Activated CD4-positive, alpha-beta T cell treated with anti-CD3 and anti-CD28 coated beads, Interleukin-2, Interleukin-6, amounts not matched to agents 100 ng/mL and 50 ng/mL, durations not matched to agents 16 hours and 8 hours (primary cell): ENCODE measurements at regions not wholly inside any gene's neighbourhood (a gene's known extent, or its start where the extent isn't known, plus 50 kb on each side); places are given as distances from the start of the nearest gene placed in this dataset.
"Not testable (repeated sequence)": the region's sequence is repeated elsewhere in the genome, so short reads cannot be mapped to it uniquely, and the experiment has no call there.

Source experiments
- DNase-seq: peaks from one replicate; pipeline ENCODE4 v3.0.0-alpha.2; 2020

- DNase-seq = not testable (repeated sequence)
These were observed 134.5 kb downstream of the NPIPB11 start for GRCh38 chr16:29271721-29272675.

- DNase-seq = not testable (repeated sequence)
These were observed 135.6 kb downstream of the NPIPB11 start for GRCh38 chr16:29270923-29271322.

GRCh38 chr16:29270033-29270432 is 136.5 kb downstream of the NPIPB11 start:
- not testable (repeated sequence) for DNase-seq

- not testable (repeated sequence) for DNase-seq
These were observed 137.2 kb downstream of the NPIPB11 start for GRCh38 chr16:29269192-29269811.

- not testable (repeated sequence) for DNase-seq
These were observed 137.7 kb downstream of the NPIPB11 start for GRCh38 chr16:29268785-29269191.

GRCh38 chr16:29268348-29268747 is 138.2 kb downstream of the NPIPB11 start:
- not testable (repeated sequence) for DNase-seq

- DNase-seq = not testable (repeated sequence)
These were observed 138.6 kb downstream of the NPIPB11 start for GRCh38 chr16:29267891-29268290.

DNA sequence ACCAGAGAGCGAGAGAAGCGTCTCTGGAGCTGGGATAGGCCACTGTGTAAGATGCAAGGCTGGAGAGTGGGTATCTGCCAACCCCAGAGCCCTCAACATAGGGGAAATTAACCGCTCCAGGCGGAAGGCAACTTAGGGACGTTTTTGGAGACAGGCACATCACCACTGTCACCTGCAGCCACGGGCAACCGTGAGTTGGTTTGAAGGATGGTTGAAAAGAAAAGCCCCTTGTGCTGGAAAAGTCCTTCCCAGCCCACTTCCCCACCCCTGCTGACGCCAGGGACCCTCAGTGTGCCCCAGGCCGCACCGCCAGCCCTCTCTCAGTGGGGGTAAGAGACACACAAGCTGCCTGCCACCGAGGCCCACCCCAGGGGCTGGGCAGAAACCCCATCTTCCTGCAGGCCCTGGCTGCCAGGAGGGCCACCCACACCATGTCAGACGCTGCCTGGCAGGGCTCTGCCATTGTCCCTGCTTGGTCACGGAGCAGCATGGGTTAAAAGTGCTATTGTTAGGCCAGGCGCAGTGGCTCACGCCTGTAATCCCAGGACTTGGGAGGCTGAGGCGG is 139.4 kb downstream of the NPIPB11 start:
- DNase-seq = not testable (repeated sequence)

- DNase-seq = peak; percentile 37
These were observed 139.9 kb downstream of the NPIPB11 start for GRCh38 chr16:29266612-29267011.

DNA sequence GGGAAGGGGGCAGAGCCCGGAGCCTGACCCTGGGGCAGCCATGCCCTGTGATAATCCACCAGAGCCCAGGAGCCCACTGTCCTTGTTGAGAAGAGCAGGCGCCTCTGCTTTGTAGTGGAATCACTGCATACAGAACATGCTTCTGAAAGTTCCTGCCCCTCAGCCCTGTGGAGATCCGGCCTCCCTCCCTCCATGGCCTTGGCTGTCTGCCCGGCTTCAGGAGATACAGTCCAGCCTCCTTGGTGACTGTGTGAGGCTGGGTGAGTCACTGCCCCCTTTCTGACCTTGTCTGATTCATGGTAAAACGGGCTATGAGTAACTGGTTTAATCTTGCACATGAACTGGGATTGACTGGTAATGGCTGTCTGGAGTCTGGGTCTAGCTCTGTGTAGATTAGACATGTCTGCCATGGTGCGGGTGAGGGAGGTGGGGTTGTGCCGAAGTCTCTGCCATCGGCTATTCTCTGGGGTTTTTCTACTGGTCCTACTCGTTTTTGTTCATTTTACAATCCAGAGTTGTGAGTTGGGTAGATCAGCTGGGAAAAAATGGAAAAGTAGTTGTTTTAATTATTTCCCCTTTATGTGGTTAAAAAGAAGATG is 141.2 kb downstream of the NPIPB11 start:
- peak; percentile 16 for DNase-seq

DNA sequence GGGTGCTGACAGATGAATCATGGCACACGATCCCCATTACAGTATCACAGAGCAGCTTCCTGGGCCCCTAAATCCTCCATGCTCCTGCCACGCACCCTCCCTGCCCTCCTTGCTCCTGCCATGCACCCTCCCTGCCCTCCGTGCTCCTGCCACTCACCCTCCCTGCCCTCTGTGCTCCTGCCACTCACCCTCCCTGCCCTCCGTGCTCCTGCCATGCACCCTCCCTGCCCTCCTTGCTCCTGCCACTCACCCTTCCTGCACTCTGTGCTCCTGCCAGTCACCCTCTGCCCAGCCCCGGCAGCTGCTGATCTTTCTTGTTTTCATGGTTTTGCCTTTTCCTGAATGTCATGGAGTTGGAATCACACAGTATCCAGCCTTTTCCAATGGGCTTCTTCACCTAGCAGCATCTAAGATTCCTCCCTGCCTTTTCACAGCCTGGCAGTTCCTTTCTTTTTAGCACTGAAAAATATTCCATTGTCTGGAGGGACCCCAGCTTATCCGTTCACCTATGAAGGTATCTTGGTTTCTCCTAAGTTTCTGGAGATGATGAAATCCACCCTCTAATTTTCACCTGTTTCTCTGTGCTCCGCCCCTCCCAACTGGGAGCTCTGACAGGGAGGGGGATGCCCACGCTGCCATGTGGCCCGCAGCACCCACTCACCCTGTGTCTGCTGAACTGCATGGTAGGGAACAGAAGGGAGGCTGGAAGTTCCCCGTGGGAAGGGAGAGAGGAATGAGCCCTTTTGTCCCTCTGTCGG is 142.3 kb downstream of the NPIPB11 start:
- not testable (repeated sequence) for DNase-seq

GRCh38 chr16:29262725-29263124 is 143.8 kb downstream of the NPIPB11 start:
- not testable (repeated sequence) for DNase-seq

DNA sequence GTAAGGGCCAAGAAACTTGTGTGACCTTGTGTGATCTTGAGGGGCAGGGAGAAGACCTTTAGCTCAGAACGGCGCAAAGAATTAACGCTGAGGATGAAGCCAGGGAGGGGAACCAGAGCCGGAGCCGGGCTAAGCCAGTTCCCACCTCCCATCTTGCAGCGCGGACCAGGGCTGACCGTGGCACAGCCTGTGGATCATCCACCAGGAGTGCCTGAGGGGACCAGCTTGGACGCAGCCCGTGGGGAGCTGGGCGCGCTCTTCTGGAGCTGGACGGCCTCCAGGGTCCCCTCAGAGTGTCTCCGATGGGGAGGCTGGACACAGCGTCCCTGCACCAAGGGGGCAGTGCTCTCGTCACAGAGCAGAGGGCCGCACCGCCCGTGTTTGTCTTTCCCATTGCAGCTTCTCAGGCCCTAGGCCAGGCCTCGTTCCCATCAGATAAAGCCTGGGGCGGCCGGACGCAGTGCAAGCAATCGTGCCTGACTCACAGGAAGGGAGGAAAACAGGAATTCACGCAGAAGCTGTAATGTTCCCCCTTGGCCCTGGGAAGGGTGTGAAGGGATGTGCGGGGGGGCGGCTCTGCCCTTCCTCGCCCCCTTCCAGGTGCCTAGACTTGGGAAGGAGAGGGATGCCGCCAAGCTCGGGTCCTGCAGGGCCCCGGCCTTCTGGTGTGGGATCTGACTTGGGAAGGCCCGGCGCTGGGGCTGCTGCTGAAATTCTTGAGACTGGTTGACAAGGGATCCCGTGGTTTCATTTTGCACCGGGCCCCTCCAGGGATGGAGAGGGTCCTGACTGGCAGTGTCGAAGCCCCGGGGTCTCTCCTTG is 144.9 kb downstream of the NPIPB11 start:
- DNase-seq = not testable (repeated sequence)

- DNase-seq = not testable (repeated sequence)
These were observed 145.7 kb downstream of the NPIPB11 start for GRCh38 chr16:29260683-29261426.

DNA sequence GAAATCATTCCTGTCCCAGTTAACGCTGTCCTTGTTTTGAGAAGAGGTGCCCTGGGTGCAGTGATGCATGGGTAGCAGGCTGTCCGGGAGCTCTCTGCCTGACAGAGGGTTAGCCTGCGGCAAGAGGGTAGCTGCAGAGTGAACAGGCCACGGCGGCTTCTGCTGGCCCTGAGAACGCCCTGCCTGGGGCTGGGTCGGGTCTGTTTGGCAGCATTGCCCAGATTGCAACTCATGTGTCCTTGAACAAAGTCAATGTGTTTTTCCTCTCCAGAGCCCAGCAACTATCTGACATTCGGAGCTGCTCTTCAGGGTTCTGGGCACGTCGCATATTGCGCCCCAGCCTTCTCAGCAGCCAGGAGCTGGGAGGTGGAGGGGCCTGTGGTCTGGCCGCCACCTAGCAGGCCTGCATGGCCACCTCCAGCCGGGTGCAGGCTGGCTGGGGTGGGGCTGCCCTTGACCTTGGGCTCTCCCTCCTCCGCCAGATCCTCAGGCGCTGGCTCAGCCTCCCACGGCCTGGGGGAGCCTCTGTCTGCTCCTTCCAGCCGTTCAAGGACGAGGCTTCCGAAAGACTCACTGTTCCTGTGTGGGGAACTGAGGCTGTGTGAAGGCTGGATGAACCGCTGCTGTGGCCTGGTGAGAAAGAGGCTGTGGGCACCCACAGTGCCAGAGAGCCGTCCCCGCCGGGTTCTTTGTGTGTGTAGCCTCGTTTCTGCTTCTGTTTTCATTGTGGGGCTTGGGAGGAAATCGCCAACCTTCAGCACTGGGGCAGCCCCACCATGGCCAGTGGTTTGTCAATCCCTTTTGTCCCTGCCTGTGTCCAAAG is 146.7 kb downstream of the NPIPB11 start:
- not testable (repeated sequence) for DNase-seq

- not testable (repeated sequence) for DNase-seq
These were observed 147.4 kb downstream of the NPIPB11 start for GRCh38 chr16:29258946-29259634.

- DNase-seq = not testable (repeated sequence)
These were observed 148.8 kb downstream of the NPIPB11 start for GRCh38 chr16:29257419-29258336.

- no peak for DNase-seq
These were observed 150.0 kb downstream of the NPIPB11 start for GRCh38 chr16:29256501-29256981.
